NT2/D1 (cell line): ENCODE measurements at regions not wholly inside any gene's neighbourhood (a gene's known extent, or its start where the extent isn't known, plus 50 kb on each side); places are given as distances from the start of the nearest gene placed in this dataset.

Source experiments
- SUZ12 ChIP-seq: IDR thresholded peaks from 2 replicates; pipeline ENCODE4 v1.6.1; 2011; ENCODE audit not compliant: insufficient read length, insufficient read depth; ENCODE audit errors: extremely low read depth
- YY1 ChIP-seq: IDR thresholded peaks from 2 replicates; pipeline ENCODE4 v1.6.1; 2011; ENCODE audit not compliant: insufficient read length, insufficient read depth
- ZNF274 ChIP-seq: IDR thresholded peaks from 2 replicates; pipeline ENCODE4 v1.6.1; 2011; ENCODE audit warnings: mild to moderate bottlenecking, low read depth, low read length

GRCh38 chr11:37141707-37142106 lies 543.7 kb upstream of the RAG2 start:
- no peak for TF ChIP-seq YY1
- TF ChIP-seq ZNF274: no peak
- no peak for TF ChIP-seq SUZ12
